Adrenal gland (tissue), 9 donors: ENCODE measurements at regions not wholly inside any gene's neighbourhood (a gene's known extent, or its start where the extent isn't known, plus 50 kb on each side); places are given as distances from the start of the nearest gene placed in this dataset.

ENCODE experiments used
- DNase-seq, 7 donors: peaks; one replicate each; pipeline ENCODE4 v3.0.0-alpha.2; 2019 to 2020
- H3K27ac ChIP-seq, 5 donors: fragments of 200-600 bp; sonication (generic) in 4 of 5; 1 replicate in 3 of 5; 2 replicates in 2 of 5; pipeline versions ENCODE4 v1.5.1 to v1.8.0; 2016 to 2020; ENCODE audit warnings: mild to moderate bottlenecking in 1 of 5
- H3K27me3 ChIP-seq: fragments of 200-600 bp; 2 replicates; pipeline ENCODE4 v1.8.0; 2021
- H3K36me3 ChIP-seq, 2 donors: fragments of 200-600 bp; replicated peaks in 1 of 2; 1 replicate in 1 of 2; 2 replicates in 1 of 2; pipeline versions ENCODE4 v1.5.1 to v1.8.0; 2018 to 2022
- H3K4me1 ChIP-seq, 2 donors: fragments of 200-600 bp; replicated peaks in 1 of 2; 1 replicate in 1 of 2; 2 replicates in 1 of 2; pipeline versions ENCODE4 v1.5.1 to v1.8.0; 2018 to 2021
- H3K4me3 ChIP-seq, 4 donors: fragments of 200-600 bp; sonication (generic) in 3 of 4; one replicate each; pipeline ENCODE4 v1.5.1; 2016 to 2018
- H3K9me3 ChIP-seq, 3 donors: fragments of 200-600 bp; sonication (generic) in 1 of 3; replicated peaks in 1 of 3; 1 replicate in 2 of 3; 2 replicates in 1 of 3; pipeline versions ENCODE4 v1.5.1 to v1.8.0; 2016 to 2021
- POLR2A ChIP-seq, 2 donors: fragments of 450-650 bp; IDR thresholded peaks; one replicate each; pipeline ENCODE4 v1.6.1; 2017; ENCODE audit warnings: antibody characterized with exemption in 2 of 2, mild to moderate bottlenecking in 2 of 2, moderate library complexity in 1 of 2
- WGBS, 4 donors: extraction: QIAGEN DNeasy Blood & Tissue Kit in 2 of 4; methylation state at CpG; one replicate each; pipeline versions ENCODE4 v1.1.5 to v1.1.7; 2013 to 2017; 5-methylcytosine and 5-hydroxymethylcytosine counted together
- intact Hi-C, 2 donors: fragments of 100-400 bp; cut with DNase I; formaldehyde crosslinking; loops; one replicate each; pipeline versions ENCODE4 v1.14.1 to v1.15.0; 2022 to 2023
- TF ChIP-seq, protein P1 (sequence below), 6 experiments: fragments of 450-650 bp in 4 of 6; fragments of 200-600 bp in 2 of 6; sonication (generic) in 1 of 6; IDR thresholded peaks; 1 replicate in 5 of 6; 2 replicates in 1 of 6; pipeline versions ENCODE4 v1.5.1 to v1.8.0; 2016 to 2021; ENCODE audit warnings: antibody characterized with exemption in 6 of 6, mild to moderate bottlenecking in 2 of 6, moderate library complexity in 1 of 6
- donor health status: healthy with polysubstance abuse.
- donor health status: Bipolar disorder and iron deficiency.
- donor health status: DM: yes; HTN: yes; CAD: no.
- donor health status: DM: no; HTN: no; CAD: no.
- donor health status: DM: no; HTN: no; CAD: no.

DNA sequence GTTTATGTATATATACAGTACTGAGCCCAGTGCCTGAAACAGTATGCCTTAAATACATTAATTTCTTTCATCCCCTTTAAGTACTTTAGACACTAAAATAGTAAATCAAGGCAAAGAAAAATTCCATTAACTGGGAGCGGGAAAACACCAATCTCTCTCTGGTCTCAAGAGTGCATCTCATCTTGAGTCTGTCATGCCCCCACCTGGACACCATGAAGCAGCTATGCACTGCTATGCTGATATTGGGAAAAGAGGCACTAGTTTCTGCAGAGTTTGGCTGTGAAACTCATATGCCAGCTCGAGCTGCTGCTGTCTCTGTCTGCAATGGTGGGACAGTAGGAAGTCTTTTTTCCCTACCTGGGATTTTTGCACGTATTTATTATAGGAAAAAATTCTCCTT is 754.4 kb upstream of the RAG2 start:
- no peaks in the 10 kb centered on the region for H3K9me3 ChIP-seq
- H3K27me3 ChIP-seq: no peaks in the 10 kb centered on the region
- 64 to 73% (median 68%) methylated on average over 3 of the region's 3 CpGs for WGBS, 4 donors
- no peak overlapping the region for H3K27ac ChIP-seq
- H3K36me3 ChIP-seq: no peaks in the 10 kb centered on the region
- no peak overlapping the region for H3K4me3 ChIP-seq
- no peak for DNase-seq
- TF ChIP-seq, protein P1, sequence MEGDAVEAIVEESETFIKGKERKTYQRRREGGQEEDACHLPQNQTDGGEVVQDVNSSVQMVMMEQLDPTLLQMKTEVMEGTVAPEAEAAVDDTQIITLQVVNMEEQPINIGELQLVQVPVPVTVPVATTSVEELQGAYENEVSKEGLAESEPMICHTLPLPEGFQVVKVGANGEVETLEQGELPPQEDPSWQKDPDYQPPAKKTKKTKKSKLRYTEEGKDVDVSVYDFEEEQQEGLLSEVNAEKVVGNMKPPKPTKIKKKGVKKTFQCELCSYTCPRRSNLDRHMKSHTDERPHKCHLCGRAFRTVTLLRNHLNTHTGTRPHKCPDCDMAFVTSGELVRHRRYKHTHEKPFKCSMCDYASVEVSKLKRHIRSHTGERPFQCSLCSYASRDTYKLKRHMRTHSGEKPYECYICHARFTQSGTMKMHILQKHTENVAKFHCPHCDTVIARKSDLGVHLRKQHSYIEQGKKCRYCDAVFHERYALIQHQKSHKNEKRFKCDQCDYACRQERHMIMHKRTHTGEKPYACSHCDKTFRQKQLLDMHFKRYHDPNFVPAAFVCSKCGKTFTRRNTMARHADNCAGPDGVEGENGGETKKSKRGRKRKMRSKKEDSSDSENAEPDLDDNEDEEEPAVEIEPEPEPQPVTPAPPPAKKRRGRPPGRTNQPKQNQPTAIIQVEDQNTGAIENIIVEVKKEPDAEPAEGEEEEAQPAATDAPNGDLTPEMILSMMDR (IDR thresholded peaks at IDR 0.05): no peak
- no peak for TF ChIP-seq POLR2A (IDR thresholded peaks at IDR 0.05)
- no peaks in the 10 kb centered on the region for H3K4me1 ChIP-seq
- intact Hi-C loops: no loop called here

DNA sequence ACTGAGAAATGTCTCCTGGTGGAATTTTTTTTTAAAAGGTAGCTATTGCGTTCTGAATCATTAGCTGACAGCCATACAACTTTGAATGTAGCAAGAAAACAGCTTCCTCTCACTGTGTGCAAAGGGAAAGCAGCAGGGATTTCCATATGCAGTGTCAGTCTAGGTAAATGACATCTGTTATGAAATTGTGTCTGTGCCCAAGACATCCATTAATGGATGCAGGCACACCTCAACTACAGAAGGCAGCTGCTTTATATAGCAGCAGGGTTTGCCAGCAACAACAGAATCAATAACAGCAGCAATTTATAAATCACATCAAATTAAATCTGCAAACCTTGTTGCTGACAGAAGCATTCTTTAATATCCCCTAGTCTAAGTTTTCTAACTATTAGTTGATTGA is 745.3 kb upstream of the RAG2 start:
- Histone ChIP-seq H3K27me3 (no peaks in the 10 kb centered on the region), H3K27ac (no peak overlapping the region), H3K4me3 (no peak overlapping the region), H3K36me3 (no peaks in the 10 kb centered on the region), H3K4me1 (no peaks in the 10 kb centered on the region), H3K9me3 (no peaks in the 10 kb centered on the region)
- intact Hi-C loops: no loop called here
- 70 to 80% (median 75%) methylated on average over 1 of the region's 1 CpG for WGBS, 4 donors
- DNase-seq: no peak
- no peak for TF ChIP-seq POLR2A (IDR thresholded peaks at IDR 0.05)
- TF ChIP-seq, protein P1 (IDR thresholded peaks at IDR 0.05): no peak

DNA sequence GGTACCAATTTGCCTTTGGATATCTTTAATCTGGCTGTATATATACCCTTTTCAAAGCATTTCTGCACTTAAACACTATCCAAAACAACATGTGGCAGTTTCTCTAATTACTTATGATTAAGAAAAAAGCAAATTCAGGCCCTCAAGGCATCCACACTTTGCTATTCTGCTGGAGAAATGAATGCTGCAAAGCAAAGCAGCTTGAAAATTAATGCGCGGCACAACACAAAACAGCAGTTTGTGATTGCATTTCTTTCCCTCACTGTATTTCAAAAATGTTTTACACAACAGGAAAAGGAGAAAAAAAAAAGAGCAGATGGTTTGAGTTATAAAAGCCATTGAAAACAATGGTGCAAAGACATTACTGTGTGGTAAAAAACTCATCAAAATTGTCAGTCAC is 738.4 kb upstream of the RAG2 start:
- no peak overlapping the region for H3K27ac ChIP-seq
- no peak overlapping the region for H3K4me3 ChIP-seq
- 89 to 92% (median 92%) methylated on average over 2 of the region's 2 CpGs for WGBS, 4 donors
- intact Hi-C loops: no loop called here
- H3K9me3 ChIP-seq: no peaks in the 10 kb centered on the region
- TF ChIP-seq, protein P1 (IDR thresholded peaks at IDR 0.05): no peak
- no peak for TF ChIP-seq POLR2A (IDR thresholded peaks at IDR 0.05)
- no peak for DNase-seq
- no peaks in the 10 kb centered on the region for H3K36me3 ChIP-seq
- no peaks in the 10 kb centered on the region for H3K27me3 ChIP-seq
- H3K4me1 ChIP-seq: no peaks in the 10 kb centered on the region

GRCh38 chr11:37333345-37333744 is 735.3 kb upstream of the RAG2 start:
- Histone ChIP-seq H3K4me3 (no peak overlapping the region), H3K27me3 (no peaks in the 10 kb centered on the region), H3K4me1 (no peaks in the 10 kb centered on the region), H3K27ac (no peak overlapping the region), H3K36me3 (no peaks in the 10 kb centered on the region), H3K9me3 (no peaks in the 10 kb centered on the region)
- intact Hi-C loops: no loop called here
- WGBS, 4 donors: 57 to 70% (median 65%) methylated on average over 1 of the region's 1 CpG
- no peak for DNase-seq
- no peak for TF ChIP-seq POLR2A (IDR thresholded peaks at IDR 0.05)
- TF ChIP-seq, protein P1 (IDR thresholded peaks at IDR 0.05): no peak
